Tongue (tissue), 1 donor: ENCODE measurements at regions not wholly inside any gene's neighbourhood (a gene's known extent, or its start where the extent isn't known, plus 50 kb on each side); places are given as distances from the start of the nearest gene placed in this dataset.

Source experiments
- DNase-seq: peaks from one replicate; pipeline ENCODE4 v3.0.0-alpha.2; 2015

DNA sequence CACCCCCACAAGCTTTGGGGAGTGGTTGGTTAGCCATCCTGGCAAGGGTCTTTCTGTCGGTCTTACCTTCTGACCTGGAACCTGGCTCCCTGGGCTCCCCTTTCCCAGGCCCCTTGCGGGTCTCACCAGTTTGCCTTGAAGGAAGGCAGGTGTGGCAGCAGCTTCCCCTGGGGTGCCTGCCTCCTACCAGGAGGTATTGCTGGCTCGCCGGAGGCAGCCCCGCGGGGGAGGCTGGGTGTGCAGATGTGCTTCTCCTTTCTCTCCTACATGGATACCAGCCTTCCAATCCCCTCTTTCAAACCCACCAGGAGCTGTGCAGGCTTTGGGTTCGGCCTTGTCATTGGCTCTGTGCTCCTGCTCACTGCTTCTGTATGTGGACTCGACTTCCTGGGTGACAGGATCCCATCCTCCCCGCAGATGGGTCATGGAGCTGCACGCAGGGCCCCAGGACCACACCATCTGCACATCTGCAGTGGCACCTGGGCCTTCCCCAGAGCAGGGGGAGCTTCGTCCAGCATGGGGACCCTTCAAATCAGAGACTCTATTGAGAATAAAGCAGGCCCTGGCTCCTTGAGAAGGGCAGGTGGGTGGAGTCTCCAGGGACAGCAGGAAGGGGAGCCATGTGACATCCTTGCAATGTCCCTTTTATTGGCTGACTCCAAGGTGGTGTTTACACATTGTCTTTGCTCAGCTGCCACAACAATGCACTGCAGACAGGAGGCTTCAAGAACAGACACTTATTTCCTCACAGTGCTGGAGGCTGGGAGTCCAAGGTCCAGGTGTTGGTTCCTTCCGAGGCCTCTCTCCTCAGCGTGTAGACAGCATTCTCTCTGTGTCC lies 592.0 kb downstream of the BRD1 start:
- DNase-seq = no peak

DNA sequence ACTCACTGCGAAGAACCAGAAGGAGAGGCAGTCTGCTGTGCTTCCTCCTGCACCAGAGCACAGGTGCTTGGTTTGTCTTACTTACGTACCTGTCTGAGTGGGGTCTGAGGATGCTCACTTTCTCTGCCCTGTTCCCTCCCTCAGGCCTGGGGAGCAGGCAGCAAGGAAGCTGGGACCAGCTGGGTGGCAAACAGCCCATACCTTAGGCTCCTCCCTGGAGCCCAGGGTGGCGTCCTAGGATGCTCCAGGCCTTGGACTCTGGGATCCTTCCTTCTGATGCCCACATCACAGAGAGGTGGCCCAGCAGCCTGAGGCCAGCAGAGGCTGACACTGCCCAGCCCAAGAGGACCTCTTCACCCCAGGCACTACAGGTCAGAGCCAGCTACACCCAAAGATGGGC lies 593.2 kb downstream of the BRD1 start:
- DNase-seq = no peak

DNA sequence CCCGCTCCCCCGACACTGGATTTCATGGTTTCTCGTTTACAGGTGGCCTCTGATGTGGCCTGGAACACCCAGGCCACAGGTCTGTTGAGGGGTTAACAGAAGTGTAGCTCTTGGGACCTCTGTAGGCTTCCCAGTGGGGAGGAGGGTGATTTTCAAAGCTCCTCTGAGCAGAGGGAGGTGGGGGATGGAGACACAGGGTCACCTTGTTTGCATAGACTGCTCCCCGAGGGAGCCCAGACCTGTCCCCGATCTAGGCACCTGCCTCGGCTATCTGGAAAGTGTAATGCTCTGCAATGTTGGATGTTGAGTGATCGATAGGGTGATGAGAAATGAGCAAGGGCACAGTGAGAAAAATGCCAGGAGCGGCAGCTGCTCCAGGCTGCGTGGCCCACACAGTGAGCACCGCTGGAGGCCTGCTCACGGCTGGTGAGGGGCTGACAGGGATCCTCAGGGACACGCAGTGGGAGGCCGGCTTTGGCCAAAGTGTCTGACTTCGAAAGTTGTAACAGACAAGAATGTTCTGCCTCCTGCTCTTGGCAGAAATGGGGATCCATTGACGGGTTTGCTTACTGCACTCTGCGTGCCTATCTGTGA lies 594.1 kb downstream of the BRD1 start:
- DNase-seq = no peak

DNA sequence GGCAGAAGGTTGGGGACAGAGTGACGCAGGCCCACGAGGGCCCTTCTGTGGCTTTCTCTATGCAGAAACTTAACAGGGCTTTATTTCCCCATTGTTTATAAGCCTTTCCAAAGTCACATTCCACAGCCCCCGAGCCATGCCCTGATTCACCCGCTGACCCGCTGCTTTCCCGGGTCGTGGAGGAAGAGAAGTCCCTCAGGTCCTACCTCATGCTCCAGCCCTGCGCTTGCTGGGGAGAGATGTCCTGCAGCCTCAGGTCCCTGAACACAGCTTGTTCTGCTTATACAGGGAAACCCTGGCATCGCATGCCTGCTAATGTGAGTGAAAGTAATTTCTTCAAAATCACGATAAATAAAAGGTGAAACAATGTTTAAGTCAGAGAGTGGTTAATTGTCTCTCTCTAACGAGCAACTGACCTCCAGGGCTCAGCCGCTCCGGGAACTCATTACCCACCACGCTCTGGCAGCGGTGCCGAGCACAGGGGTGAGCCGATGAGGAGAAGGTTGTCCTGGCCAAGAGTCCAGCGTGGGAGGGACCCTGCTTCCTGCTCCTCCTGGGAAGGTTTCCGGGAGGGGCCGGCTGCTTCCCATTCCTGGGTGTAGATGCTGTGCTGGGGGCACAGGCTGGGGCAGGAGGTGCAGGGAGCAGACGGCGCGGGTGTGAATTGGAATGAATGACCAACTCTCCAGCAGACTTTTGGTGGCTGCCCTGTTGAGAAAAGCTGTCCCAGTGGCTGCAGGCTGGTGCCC lies 595.2 kb downstream of the BRD1 start:
- DNase-seq = no peak

DNA sequence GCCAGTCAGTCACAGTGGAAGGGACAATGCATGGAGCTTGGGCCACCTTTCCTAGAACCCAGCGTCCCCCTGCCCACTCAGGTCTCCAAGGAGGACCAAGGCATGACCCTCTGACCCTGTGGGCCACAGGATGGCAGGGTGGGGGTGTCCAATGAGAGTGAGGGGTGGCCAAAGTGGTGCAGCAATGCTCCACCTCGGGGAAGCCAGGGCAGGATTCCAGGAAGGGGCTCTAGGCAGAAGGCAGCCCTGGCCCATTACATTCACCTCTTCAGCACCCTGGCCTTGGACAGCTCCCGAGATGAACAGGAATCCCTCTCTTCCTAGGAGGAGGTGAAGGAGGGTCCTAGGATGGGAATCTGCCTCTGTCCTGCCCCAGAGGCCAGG lies 597.5 kb downstream of the BRD1 start:
- peak; percentile 67 for DNase-seq

DNA sequence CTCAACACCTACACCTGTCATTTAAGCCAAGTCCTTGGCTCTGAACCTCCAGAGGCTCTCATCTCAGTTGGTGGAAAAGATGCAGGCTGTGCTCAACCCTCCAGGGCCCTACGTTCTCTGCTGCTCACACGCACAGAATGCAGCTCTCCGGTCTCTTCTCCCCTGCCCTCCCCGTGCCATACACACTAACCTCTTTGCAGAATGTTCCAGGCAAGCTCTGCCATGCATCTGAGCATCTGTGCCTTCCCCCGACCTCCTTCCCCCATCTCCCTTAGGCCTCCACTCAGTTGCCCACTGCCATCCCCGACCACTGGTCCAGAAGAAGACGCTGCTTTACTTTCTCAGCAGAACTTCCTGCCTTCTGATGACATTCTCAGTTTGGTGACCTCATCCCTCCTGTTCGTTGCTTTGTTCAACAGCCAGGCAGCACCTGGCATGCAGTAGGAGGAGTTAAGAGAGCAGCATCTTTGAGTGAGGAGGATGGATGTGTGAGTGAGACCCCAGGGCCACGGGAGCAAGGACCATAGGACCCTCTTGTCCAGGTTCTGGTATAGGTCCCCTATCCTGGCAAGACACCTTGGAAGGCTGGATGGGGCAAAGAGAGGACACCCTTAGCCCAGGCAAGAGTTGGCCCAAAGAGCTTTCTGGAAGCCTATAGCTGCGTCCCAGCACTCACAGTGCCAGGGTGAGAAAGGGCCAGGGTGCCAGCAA lies 598.0 kb downstream of the BRD1 start:
- no peak for DNase-seq

DNA sequence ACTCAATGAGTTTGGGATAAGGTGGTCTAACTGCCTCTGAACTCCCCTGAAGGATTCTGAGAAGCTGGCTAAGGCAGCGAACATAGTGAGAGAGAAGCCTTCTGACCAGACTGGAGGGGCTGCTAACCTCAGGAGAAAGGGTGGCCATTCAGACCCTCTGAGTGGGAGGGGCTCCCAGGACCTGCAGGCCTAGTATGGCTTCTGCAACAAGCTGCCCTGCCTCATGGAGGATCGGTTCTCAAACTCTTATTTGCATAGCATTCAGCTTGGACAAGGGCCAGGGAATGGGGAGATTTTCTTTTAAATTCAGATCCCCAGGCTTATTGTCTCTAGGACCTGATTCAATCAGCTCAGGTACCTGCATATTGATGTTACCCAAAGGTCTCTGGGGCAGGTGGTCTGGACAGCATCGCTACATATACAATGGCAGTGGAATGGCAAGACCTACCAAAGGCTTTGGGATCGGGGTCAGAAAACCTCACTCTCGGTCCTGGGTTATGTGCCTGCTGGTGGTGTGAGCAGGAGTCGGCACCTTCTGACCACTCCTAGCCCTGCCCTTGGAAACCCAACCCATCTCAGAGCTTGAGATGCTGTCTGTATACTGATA lies 599.1 kb downstream of the BRD1 start:
- no peak for DNase-seq

DNA sequence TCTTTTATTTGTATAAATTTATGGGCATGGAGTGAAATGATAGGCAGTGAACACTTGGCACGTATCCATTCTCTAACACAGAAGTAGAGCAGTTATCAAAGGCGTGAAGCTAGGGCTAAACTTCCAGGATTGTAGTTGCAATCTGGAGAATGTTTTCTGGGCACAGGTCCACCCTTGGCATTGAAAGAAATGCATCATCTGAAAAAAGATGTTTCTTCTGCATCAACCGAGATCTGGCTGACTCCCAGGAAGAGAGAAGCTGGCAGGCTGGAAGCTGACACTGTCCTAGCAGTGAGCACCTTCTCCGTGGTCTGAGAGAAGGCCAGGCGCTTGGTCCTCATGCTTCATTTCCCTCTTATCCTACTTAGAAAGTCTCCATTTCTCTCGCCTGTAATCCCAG lies 600.0 kb downstream of the BRD1 start:
- peak; percentile 49 for DNase-seq

DNA sequence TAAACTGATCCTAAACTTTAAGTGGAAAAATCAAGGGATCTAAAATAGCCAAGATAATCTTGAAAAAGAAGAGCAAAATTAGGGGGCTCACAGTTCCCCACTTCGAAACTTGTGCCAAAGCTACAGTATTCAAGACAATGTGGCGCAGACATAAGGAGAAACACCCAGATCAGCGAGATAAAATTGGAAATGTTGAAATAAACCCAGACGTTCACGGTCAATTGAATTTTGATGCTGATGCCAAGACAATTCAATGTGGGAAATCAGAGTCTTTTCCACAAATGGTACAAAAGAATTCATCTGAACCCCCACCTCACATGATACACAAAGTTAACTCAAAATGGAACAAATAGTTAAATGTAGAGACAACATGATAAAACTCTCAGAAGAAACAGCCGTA lies 601.6 kb downstream of the BRD1 start:
- DNase-seq = peak; percentile 9

DNA sequence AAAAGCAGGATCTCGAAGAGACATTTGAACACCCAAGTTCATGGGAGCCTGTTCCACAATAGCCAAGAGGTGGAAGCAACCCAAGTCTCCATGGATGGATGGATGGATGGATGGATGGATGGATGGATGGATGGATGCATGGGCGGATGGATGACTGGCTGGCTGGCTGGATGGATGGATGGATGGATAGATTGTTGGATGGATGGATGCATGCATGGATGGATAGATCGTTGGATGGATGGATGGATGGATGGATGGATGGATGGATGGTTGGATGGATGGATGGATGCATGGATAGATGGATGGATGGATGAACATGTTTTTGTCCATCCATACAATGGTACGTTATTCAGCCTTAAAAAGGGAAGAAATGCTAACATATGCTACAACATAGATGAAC lies 603.4 kb downstream of the BRD1 start:
- no peak for DNase-seq

DNA sequence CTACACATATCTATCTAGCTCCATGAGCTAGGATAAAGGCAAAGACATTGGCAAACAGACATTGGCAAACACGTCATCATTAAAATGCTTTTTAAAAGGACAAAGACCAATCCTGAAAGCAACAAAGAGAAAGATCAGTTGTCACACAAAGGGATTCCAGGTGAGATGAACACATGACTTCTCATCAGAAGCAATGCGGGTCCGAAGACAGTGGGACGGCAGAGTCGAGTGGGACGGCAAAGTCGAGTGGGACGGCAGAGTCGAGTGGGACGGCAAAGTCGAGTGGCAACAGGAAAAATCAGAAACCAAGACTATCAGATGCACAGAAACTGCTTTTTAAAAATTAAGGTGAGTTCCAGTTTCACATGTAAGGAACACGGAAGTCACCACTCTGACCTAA lies 609.5 kb downstream of the BRD1 start:
- DNase-seq = no peak

DNA sequence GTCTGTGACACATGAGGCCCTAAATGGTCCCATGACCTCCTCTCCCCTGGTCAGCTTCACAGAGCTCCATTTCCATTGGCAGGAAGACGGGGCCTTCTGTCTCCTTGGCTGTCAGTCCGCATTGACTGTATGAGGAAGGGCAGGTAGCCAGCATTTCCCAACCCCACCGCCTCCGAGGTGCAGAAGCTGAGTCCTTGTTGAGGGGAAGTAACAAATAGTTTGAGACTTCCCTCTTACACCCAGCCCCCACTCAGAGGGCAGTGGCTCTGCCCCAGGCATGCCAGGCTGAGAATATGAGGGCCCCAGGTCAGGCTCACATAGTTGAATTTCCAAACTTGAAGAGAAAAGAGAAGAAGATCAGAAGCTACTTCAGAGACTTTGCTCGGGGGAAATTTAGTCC lies 611.1 kb downstream of the BRD1 start:
- DNase-seq = no peak

DNA sequence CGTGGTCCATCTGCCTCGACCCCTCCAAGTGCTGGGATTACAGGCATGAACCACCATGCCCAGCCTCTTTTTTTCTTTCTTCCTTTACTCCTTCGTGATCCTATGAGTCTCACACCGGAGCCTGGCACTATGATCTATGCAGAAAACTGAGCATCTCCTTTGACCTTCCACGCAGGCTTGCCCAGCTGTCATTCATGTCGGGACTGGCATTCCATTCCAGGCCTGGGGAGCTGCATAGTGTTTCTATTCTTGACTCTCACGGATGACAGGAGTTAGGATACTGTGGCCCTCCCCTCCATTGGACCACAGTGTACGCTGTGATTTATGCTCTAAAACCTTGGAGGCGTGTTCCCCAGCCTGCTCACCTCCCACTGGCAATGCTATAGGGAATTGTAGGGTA lies 611.8 kb downstream of the BRD1 start:
- no peak for DNase-seq

DNA sequence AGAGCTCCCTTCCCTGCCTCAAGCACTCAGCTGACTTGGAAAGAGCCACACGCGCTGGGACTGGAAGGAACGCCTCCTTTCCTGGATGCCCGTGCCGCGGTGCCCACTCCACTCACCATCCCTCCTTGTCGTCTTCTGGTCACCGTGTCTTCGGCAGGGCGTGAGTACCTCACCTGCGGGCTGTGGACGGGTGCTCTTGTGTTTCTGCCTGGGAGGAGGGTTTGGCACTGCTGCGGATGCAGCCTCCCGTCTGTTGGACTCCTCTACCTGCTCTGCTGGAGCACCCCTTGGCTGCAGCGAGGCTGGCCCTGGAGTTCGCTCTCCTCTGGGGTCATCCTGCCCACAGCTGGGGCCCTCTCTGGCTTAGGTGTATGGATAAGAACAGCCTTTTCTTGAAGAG lies 612.7 kb downstream of the BRD1 start:
- no peak for DNase-seq

DNA sequence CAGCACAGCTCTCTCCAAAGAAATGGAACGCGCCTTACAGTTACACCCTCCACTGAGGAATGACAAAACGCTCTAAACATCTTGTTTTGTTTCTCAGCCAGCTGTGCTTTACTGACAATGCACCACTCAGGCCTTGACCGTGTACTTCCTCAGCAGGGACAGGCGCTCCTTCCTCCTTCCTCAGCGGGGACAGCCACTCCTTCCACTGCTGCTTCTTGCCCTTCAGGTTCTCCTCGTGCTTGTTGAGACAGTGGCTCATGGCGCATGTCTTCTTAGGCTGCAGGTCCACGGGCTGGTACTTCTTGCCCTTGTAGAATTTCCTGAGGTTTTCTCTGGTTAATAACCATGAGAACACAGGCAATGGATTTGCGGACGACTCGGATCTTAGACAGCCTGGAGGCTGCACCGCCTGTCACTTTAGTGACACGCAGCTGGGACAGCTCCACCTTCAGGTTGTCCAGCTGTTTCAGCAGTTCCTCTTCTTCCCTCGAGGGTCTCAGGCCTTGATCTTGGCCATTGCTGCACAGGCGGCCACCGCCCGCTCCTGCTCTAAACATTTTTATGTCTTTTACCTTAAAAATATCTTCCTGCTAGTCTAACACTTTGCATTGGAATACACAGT lies 613.8 kb downstream of the BRD1 start:
- no peak for DNase-seq

DNA sequence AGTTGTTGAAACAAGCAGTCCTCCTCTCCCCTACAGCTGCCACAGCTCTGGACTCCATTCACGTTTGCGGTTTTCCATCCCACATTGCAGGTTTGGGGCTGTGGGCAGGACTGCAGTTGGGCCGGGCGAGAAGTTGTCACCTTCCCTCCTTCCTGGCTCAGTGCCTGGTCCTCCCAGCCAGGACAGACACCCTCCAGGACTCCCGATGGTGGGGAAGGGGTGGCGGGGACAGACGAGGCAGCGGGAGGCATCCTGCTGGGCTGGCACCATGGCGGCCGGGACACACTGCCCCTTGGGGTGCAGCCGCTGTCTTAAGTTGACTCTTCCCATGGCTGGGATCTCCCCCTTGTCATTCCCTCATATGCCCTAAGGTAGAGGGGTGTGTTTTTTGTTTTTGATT lies 615.2 kb downstream of the BRD1 start:
- DNase-seq = no peak

DNA sequence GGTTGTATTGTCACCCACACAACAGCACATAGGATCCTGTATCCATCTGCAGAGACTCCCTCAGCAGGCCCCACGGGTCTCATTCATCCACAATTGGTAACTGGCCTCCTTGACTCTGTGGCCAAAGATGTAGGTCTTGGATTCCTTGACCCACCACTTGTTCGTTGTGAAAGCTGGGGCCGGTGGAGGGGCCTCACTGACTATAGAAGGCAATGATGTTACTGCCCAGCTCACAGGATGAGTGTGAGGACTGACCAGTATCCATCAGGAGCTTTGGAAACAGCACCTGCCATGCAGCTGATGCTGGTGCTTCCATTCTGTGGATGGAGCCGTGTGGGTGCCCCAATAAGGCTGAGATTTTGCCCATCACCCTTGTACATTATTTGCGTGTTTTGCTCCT lies 615.7 kb downstream of the BRD1 start:
- DNase-seq = no peak

DNA sequence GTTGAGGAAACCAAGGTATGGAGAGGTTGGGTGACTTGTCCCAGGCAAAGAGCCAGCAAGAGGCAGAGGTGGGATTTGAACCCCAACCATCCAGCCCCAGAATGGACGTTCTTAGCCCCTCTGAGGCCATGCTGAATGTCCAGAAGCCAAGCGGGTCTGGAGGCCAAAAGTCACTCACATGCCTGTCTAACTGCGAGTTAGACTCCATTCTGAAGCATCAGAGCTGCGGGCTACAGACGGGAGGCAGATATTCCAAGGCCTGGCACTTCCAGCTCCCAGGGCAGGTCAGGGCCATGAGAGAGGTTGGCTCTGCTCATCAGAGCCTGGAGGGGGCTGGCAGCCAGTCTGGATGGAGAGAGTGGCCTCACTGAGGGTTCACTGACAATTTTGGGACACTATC lies 616.5 kb downstream of the BRD1 start:
- no peak for DNase-seq

DNA sequence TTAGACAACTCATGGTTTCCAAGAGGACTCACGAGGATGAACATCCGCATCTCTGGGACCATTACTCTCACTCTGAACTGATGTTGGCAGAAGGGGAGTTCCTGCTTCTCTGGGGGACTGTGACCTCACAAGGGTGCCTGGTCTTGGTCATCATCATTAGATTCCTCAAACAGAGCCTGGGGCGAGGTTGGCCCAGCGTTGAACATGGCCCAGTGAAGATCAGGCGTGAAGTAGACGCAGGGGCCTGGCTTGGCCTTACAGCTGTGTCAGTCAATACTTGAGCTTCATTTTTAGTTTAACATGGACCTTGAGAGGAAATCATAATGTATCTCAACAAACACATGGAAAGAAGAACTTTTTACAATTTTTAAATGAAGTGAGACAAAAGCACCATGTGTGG lies 617.1 kb downstream of the BRD1 start:
- DNase-seq = no peak

DNA sequence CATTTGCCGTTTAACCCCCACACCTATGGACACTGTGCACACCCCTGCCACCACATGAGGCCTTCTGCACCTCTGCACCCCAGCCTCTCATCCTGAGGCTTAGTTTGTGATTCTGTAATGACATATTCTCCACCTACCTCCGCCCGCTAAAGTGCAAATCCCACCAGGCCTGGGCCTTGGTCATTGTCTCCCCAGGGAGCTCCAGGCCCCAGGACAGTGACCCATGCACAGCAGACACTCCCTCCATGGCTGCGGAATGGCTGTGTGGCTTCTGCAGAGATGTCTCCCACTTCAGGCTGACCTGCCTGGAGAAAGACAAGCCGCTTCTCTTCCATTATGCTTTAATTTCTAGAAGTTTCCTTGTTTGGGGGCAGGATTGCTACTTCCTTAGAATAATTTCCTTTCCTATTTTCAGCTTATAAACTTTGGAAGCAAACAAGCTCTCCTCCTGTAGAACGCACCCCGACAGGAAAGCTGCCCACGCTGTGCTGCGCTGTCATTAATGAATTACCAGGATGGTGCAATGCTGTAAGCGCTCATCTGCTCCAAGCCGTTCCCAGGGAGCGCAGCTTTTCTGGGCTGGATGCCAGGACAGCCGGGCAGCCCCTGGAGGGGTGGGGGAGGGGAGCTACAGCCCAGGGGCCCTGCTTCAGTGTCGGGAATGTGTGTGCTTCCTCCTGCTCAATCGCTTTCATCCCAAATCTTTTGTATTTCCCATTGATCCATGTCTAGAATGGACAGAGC lies 618.0 kb downstream of the BRD1 start:
- peak; percentile 56 for DNase-seq

DNA sequence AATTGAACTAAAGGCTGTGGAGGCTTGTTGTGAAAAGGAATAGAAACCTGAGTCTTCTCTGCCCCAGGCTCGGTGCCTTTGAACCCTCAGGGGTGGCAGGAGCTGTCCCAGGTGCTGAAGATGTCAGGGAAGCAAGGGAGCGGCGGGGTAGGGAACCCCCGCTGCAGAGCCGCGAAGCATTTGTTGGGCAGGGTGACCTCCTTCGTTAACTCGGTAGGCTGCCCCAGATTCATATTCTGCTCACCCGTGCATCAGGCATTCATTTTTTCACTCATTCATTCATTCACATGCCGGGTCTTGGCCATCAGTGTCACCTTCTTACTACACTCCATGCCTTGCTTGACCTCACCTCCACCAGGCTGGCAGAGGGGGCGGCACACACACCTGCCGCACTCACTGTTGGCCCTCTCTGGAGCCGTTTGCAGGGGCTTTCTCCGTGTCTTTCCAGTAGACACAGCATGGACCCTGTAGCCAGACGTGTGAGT lies 618.9 kb downstream of the BRD1 start:
- peak; percentile 59 for DNase-seq
